Esophagus muscularis mucosa (tissue), 3 donors: ENCODE measurements at regions not wholly inside any gene's neighbourhood (a gene's known extent, or its start where the extent isn't known, plus 50 kb on each side); places are given as distances from the start of the nearest gene placed in this dataset.

Experiments
- POLR2A ChIP-seq: fragments of 450-650 bp; IDR thresholded peaks from one replicate; pipeline ENCODE4 v1.6.1; 2017; ENCODE audit warnings: antibody characterized with exemption, moderate library complexity, mild to moderate bottlenecking, low read depth
- TF ChIP-seq, protein P1 (sequence below), 3 experiments: fragments of 200-600 bp in 2 of 3; fragments of 450-650 bp in 1 of 3; sonication (generic) in 2 of 3; IDR thresholded peaks; one replicate each; pipeline ENCODE4 v1.5.1; 2017 to 2019; ENCODE audit warnings: antibody characterized with exemption in 3 of 3, mild to moderate bottlenecking in 2 of 3, moderate library complexity in 1 of 3

DNA sequence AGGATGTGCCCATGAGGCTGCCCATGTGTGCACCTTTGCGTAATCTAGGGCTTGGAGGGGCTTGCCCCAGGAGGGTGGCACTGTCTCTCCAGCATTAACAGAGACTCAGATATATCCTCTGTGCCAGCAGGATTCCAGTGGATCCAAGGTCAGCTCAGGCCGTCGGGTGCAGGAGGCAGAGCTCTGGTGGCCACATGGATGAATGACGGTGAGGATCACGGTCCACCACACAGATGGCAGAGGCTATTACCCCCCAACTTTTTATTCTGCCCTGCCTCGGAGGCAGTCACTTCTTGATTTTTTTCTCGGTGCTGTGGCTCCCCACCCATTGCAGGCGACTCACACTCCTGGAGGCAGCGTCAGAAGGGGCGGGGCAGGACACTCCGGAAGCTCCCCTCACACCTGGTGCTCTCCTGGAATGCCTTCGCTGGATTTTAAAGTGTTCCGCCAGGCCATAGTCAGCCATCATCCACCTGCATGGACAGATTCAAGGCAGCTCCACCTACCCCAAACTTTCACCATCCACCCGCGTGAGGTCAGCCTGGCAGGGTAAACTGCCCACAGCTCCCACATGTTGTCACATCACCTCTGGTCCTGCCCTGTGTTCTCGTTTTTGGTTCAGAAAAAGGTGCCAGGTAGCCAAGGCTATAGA, 602.9 kb upstream of the RAB6C start:
- TF ChIP-seq POLR2A, result no peak
- TF ChIP-seq, protein P1, sequence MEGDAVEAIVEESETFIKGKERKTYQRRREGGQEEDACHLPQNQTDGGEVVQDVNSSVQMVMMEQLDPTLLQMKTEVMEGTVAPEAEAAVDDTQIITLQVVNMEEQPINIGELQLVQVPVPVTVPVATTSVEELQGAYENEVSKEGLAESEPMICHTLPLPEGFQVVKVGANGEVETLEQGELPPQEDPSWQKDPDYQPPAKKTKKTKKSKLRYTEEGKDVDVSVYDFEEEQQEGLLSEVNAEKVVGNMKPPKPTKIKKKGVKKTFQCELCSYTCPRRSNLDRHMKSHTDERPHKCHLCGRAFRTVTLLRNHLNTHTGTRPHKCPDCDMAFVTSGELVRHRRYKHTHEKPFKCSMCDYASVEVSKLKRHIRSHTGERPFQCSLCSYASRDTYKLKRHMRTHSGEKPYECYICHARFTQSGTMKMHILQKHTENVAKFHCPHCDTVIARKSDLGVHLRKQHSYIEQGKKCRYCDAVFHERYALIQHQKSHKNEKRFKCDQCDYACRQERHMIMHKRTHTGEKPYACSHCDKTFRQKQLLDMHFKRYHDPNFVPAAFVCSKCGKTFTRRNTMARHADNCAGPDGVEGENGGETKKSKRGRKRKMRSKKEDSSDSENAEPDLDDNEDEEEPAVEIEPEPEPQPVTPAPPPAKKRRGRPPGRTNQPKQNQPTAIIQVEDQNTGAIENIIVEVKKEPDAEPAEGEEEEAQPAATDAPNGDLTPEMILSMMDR (IDR thresholded peaks at IDR 0.05), result no peak
